CD14-positive monocyte (primary cell): ENCODE measurements at regions not wholly inside any gene's neighbourhood (a gene's known extent, or its start where the extent isn't known, plus 50 kb on each side); places are given as distances from the start of the nearest gene placed in this dataset.

Experiments used
- DNase-seq, 3 donors: peaks; one replicate each; pipeline ENCODE4 v3.0.0-alpha.2; 2011 to 2022
- H2AFZ ChIP-seq: 2 replicates; pipeline ENCODE4 v1.6.0; 2012; ENCODE audit warnings: mild to moderate bottlenecking, low read depth, low read length, inconsistent platforms; ENCODE audit not compliant: insufficient read depth, poor library complexity, severe bottlenecking
- H3K27ac ChIP-seq, 2 donors: 1 replicate in 1 of 2; 2 replicates in 1 of 2; pipeline ENCODE4 v1.5.1; 2012 to 2013; ENCODE audit warnings: low read length in 2 of 2, control low read depth in 1 of 2, inconsistent platforms in 1 of 2, low read depth in 1 of 2, mild to moderate bottlenecking in 1 of 2
- H3K27me3 ChIP-seq, 2 donors: one replicate each; pipeline versions ENCODE4 v1.6.0 to v1.6.1; 2011 to 2013; ENCODE audit warnings: low read length in 2 of 2; ENCODE audit not compliant: control insufficient read depth in 2 of 2, insufficient read depth in 2 of 2
- H3K36me3 ChIP-seq, 2 donors: replicated peaks in 1 of 2; 1 replicate in 1 of 2; 2 replicates in 1 of 2; pipeline versions ENCODE4 v1.5.1 to v1.6.1; 2012 to 2013; ENCODE audit warnings: low read length in 2 of 2, control low read depth in 1 of 2, inconsistent platforms in 1 of 2, mild to moderate bottlenecking in 1 of 2; ENCODE audit not compliant: insufficient read depth in 2 of 2, control insufficient read depth in 1 of 2
- H3K4me1 ChIP-seq, 2 donors: 1 replicate in 1 of 2; 2 replicates in 1 of 2; pipeline versions ENCODE4 v1.5.1 to v1.6.1; 2012 to 2013; ENCODE audit warnings: low read length in 2 of 2, control low read depth in 1 of 2, inconsistent platforms in 1 of 2, mild to moderate bottlenecking in 1 of 2, moderate library complexity in 1 of 2; ENCODE audit not compliant: insufficient read depth in 2 of 2, control insufficient read depth in 1 of 2
- H3K4me2 ChIP-seq: replicated peaks from 2 replicates; pipeline ENCODE3; 2012; ENCODE audit warnings: low read length, moderate library complexity, mild to moderate bottlenecking; ENCODE audit not compliant: poor library complexity, severe bottlenecking; ENCODE audit errors: extremely low read depth
- H3K4me3 ChIP-seq, 3 experiments: fragments of 200-600 bp in 1 of 3; sonication (generic) in 1 of 3; replicated peaks in 1 of 3; 1 replicate in 2 of 3; 2 replicates in 1 of 3; pipeline ENCODE4 v1.5.1; 2011 to 2013; ENCODE audit warnings: low read length in 3 of 3, mild to moderate bottlenecking in 3 of 3, control low read depth in 2 of 3, low read depth in 2 of 3, inconsistent platforms in 1 of 3, moderate library complexity in 1 of 3
- H3K79me2 ChIP-seq: 2 replicates; pipeline ENCODE4 v1.6.0; 2012; ENCODE audit warnings: mild to moderate bottlenecking, control low read depth, inconsistent platforms, low read length, moderate library complexity; ENCODE audit not compliant: insufficient read depth
- H3K9ac ChIP-seq: 2 replicates; pipeline ENCODE4 v1.6.0; 2017; ENCODE audit warnings: low read length, mild to moderate bottlenecking; ENCODE audit not compliant: insufficient read depth, poor library complexity, severe bottlenecking
- H3K9me3 ChIP-seq, 2 donors: replicated peaks in 1 of 2; 1 replicate in 1 of 2; 2 replicates in 1 of 2; pipeline versions ENCODE4 v1.5.1 to v1.6.1; 2012 to 2013; ENCODE audit warnings: low read length in 2 of 2, control low read depth in 1 of 2; ENCODE audit not compliant: control insufficient read depth in 1 of 2, insufficient read depth in 1 of 2
- H4K20me1 ChIP-seq: 2 replicates; pipeline ENCODE4 v1.6.0; 2012; ENCODE audit warnings: mild to moderate bottlenecking, low read length, control low read depth, moderate library complexity; ENCODE audit not compliant: insufficient read depth
- H3K27ac Mint-ChIP-seq, 7 donors: one replicate each; pipeline ENCODE4 v1.8.0; 2020; ENCODE audit warnings: mild to moderate bottlenecking in 7 of 7, mixed read lengths in 7 of 7, moderate library complexity in 6 of 7, inconsistent platforms in 2 of 7
- H3K27me3 Mint-ChIP-seq, 3 donors: one replicate each; pipeline ENCODE4 v1.8.0; 2021 to 2022; ENCODE audit warnings: low read depth in 3 of 3, mild to moderate bottlenecking in 3 of 3, mixed read lengths in 3 of 3, moderate library complexity in 3 of 3, inconsistent platforms in 1 of 3
- H3K36me3 Mint-ChIP-seq, 2 donors: one replicate each; pipeline ENCODE4 v1.8.0; 2020; ENCODE audit warnings: mixed read lengths in 2 of 2, inconsistent platforms in 1 of 2, mild to moderate bottlenecking in 1 of 2
- H3K4me1 Mint-ChIP-seq: one replicate; pipeline ENCODE4 v1.8.0; 2020; ENCODE audit warnings: mild to moderate bottlenecking, mixed read lengths
- H3K4me3 Mint-ChIP-seq, 2 donors: one replicate each; pipeline ENCODE4 v1.8.0; 2020; ENCODE audit warnings: mild to moderate bottlenecking in 2 of 2, mixed read lengths in 2 of 2, moderate library complexity in 1 of 2
- H3K9me3 Mint-ChIP-seq, 7 donors: one replicate each; pipeline ENCODE4 v1.8.0; 2020 to 2022; ENCODE audit warnings: mixed read lengths in 7 of 7, mild to moderate bottlenecking in 6 of 7, moderate library complexity in 6 of 7, inconsistent platforms in 2 of 7
- WGBS: methylation state at CpG from one replicate; pipeline ENCODE4 v1.1.5; 2013; ENCODE audit warnings: missing lambda C conversion rate; ENCODE audit not compliant: insufficient coverage; 5-methylcytosine and 5-hydroxymethylcytosine counted together
- intact Hi-C, 2 donors: fragments of 100-400 bp; cut with micrococcal nuclease; formaldehyde crosslinking; loops; one replicate each; pipeline versions ENCODE4 v1.15.0 to v1.15.1; 2023
- TF ChIP-seq, protein P1 (sequence below): fragments of 200-600 bp; IDR thresholded peaks from one replicate; pipeline ENCODE4 v1.8.0; 2022; ENCODE audit warnings: antibody characterized with exemption, mild to moderate bottlenecking

DNA sequence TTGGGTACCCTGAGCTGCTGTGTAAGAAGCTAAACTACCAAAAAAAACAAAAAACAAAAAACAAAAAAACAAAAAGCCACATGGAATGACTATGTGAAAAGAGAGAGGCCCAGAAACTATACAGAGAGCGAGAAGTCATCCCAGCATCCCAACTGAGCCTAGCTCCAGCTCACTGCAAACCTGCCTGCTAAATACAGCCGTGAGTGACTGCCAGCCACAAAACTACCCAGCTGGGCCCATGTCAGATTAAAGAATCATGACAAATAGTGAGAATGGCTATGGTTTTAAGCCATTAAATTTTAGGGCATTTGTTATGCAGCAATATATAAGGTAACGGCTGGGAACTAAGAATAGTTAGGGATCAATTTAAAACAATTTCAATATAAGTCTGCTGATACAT lies 335.1 kb upstream of the PDE4D start:
- no CpG with 5 or more reads among the region's 3 CpGs for WGBS
- no peak for DNase-seq
- TF ChIP-seq, protein P1, sequence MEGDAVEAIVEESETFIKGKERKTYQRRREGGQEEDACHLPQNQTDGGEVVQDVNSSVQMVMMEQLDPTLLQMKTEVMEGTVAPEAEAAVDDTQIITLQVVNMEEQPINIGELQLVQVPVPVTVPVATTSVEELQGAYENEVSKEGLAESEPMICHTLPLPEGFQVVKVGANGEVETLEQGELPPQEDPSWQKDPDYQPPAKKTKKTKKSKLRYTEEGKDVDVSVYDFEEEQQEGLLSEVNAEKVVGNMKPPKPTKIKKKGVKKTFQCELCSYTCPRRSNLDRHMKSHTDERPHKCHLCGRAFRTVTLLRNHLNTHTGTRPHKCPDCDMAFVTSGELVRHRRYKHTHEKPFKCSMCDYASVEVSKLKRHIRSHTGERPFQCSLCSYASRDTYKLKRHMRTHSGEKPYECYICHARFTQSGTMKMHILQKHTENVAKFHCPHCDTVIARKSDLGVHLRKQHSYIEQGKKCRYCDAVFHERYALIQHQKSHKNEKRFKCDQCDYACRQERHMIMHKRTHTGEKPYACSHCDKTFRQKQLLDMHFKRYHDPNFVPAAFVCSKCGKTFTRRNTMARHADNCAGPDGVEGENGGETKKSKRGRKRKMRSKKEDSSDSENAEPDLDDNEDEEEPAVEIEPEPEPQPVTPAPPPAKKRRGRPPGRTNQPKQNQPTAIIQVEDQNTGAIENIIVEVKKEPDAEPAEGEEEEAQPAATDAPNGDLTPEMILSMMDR, result no peak
- H3K27ac Mint-ChIP-seq, result peak overlapping the region in 1 of 7 donors; percentile 4
- H3K4me3 Mint-ChIP-seq, result no peak overlapping the region
- Histone ChIP-seq H3K4me3 (no peak overlapping the region), H3K9me3 (peaks cover 0 to 4% of the 10 kb centered on the region in 2 donors), H3K9ac (no peak overlapping the region), H3K36me3 (no peaks in the 10 kb centered on the region), H3K79me2 (peaks cover 73% of the 10 kb centered on the region), H3K4me2 (no peak overlapping the region), H3K27me3 (no peaks in the 10 kb centered on the region), H3K27ac (no peak overlapping the region), H3K4me1 (peaks cover 31 to 40% of the 10 kb centered on the region in 2 donors), H4K20me1 (no peaks in the 10 kb centered on the region), H2AFZ (no peak overlapping the region)
- H3K4me1 Mint-ChIP-seq, result peaks cover 54% of the 10 kb centered on the region
- H3K9me3 Mint-ChIP-seq, result peaks cover 0 to 6% (median 2%) of the 10 kb centered on the region in 7 donors
- no peaks in the 10 kb centered on the region for H3K27me3 Mint-ChIP-seq
- H3K36me3 Mint-ChIP-seq, result no peaks in the 10 kb centered on the region
- intact Hi-C loops, result no loop called here

DNA sequence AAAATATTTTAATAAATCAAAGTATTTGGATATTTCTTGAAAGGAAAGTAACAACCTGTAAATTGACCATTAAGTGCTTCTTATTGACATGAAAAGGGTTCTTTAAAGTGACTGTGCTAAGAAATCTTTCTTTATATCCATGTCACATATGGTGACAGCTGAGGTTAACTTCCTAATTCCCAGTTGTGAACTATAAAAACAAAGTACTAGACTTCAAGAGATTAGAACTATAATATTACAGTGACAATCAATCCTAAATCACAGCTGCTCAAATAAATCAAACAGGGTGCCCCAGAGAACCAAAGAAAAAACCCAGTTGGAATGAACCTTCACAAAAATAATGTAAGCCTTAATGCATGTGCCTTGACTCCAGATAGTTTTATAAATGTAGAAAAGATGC lies 332.6 kb upstream of the PDE4D start:
- Mint-ChIP-seq H3K4me1 (peaks cover 37% of the 10 kb centered on the region), H3K27ac (no peak overlapping the region), H3K36me3 (no peaks in the 10 kb centered on the region), H3K4me3 (no peak overlapping the region), H3K9me3 (peaks cover 0 to 6% (median 2%) of the 10 kb centered on the region in 7 donors), H3K27me3 (no peaks in the 10 kb centered on the region)
- TF ChIP-seq, protein P1, result no peak
- no peaks in the 10 kb centered on the region for H3K36me3 ChIP-seq
- H3K9ac ChIP-seq, result no peak overlapping the region
- H3K4me1 ChIP-seq, result peaks cover 10 to 14% of the 10 kb centered on the region in 2 donors
- H3K79me2 ChIP-seq, result peaks cover 75% of the 10 kb centered on the region
- peaks cover 0 to 4% of the 10 kb centered on the region in 2 donors for H3K9me3 ChIP-seq
- no peak overlapping the region for H3K4me3 ChIP-seq
- DNase-seq, result no peak
- no peaks in the 10 kb centered on the region for H4K20me1 ChIP-seq
- H3K4me2 ChIP-seq, result no peak overlapping the region
- no peak overlapping the region for H2AFZ ChIP-seq
- no peaks in the 10 kb centered on the region for H3K27me3 ChIP-seq
- intact Hi-C loops, result no loop called here
- no peak overlapping the region for H3K27ac ChIP-seq
